ENCODE measurements at regions not wholly inside any gene's neighbourhood (a gene's known extent, or its start where the extent isn't known, plus 50 kb on each side); places are given as distances from the start of the nearest gene placed in this dataset.
"Not testable (repeated sequence)": the region's sequence is repeated elsewhere in the genome, so short reads cannot be mapped to it uniquely, and the experiment has no call there.

GRCh38 chr4:79850626-79851025 is 222.4 kb downstream of the ANTXR2 start:
- H3K4me1 Mint-ChIP-seq (ENCODE audit: low read depth) = no peaks in the 10 kb centered on the region
- H3K27ac Mint-ChIP-seq = no peak overlapping the region
- no peak for DNase-seq (ENCODE audit: low spot score)
- H3K27me3 Mint-ChIP-seq (ENCODE audit: low read depth) = no peaks in the 10 kb centered on the region
- intact Hi-C loops (cut with micrococcal nuclease) = no loop called here
- no peak overlapping the region for H3K4me3 Mint-ChIP-seq (ENCODE audit: low read depth)
- no peaks in the 10 kb centered on the region for H3K9me3 Mint-ChIP-seq
- no peaks in the 10 kb centered on the region for H3K36me3 Mint-ChIP-seq (ENCODE audit: low read depth)

- Mint-ChIP-seq H3K27ac (no peak overlapping the region), H3K36me3 (ENCODE audit: low read depth) (no peaks in the 10 kb centered on the region), H3K27me3 (ENCODE audit: low read depth) (peaks cover under 1% of the 10 kb centered on the region), H3K4me1 (ENCODE audit: low read depth) (no peaks in the 10 kb centered on the region), H3K9me3 (peaks cover 12% of the 10 kb centered on the region), H3K4me3 (ENCODE audit: low read depth) (no peak overlapping the region)
- intact Hi-C loops (cut with micrococcal nuclease) = no loop called here
- DNase-seq (ENCODE audit: low spot score) = no peak
Observed at GRCh38 chr4:79848329-79848728, 224.7 kb downstream of the ANTXR2 start.

GRCh38 chr4:79847411-79847810 is 225.6 kb downstream of the ANTXR2 start:
- intact Hi-C loops (cut with micrococcal nuclease) = no loop called here
- Mint-ChIP-seq H3K27ac (no peak overlapping the region), H3K9me3 (peaks cover 18% of the 10 kb centered on the region), H3K4me3 (ENCODE audit: low read depth) (no peak overlapping the region), H3K36me3 (ENCODE audit: low read depth) (no peaks in the 10 kb centered on the region), H3K27me3 (ENCODE audit: low read depth) (peaks cover 2% of the 10 kb centered on the region), H3K4me1 (ENCODE audit: low read depth) (no peaks in the 10 kb centered on the region)
- DNase-seq (ENCODE audit: low spot score) = no peak

GRCh38 chr4:79842162-79842561 is 230.9 kb downstream of the ANTXR2 start:
- no peaks in the 10 kb centered on the region for H3K4me1 Mint-ChIP-seq (ENCODE audit: low read depth)
- intact Hi-C loops (cut with micrococcal nuclease) = no loop called here
- no peak for DNase-seq (ENCODE audit: low spot score)
- H3K36me3 Mint-ChIP-seq (ENCODE audit: low read depth) = no peaks in the 10 kb centered on the region
- H3K27me3 Mint-ChIP-seq (ENCODE audit: low read depth) = peaks cover 2% of the 10 kb centered on the region
- peaks cover 22% of the 10 kb centered on the region for H3K9me3 Mint-ChIP-seq
- H3K27ac Mint-ChIP-seq = no peak overlapping the region
- H3K4me3 Mint-ChIP-seq (ENCODE audit: low read depth) = no peak overlapping the region

- no peak overlapping the region for H3K4me3 Mint-ChIP-seq (ENCODE audit: low read depth)
- H3K27me3 Mint-ChIP-seq (ENCODE audit: low read depth) = peaks cover 16% of the 10 kb centered on the region
- intact Hi-C loops (cut with micrococcal nuclease) = loop anchor here (5.0 to 10.0 kb wide), 4 partner anchors 173 to 879 kb away; partner anchors contain the start of gene ANTXR2
- H3K27ac Mint-ChIP-seq = no peak overlapping the region
- DNase-seq (ENCODE audit: low spot score) = no peak
- H3K4me1 Mint-ChIP-seq (ENCODE audit: low read depth) = peaks cover 4% of the 10 kb centered on the region
- no peaks in the 10 kb centered on the region for H3K9me3 Mint-ChIP-seq
- H3K36me3 Mint-ChIP-seq (ENCODE audit: low read depth) = no peaks in the 10 kb centered on the region
Observed at GRCh38 chr4:79833857-79834256, 239.2 kb downstream of the ANTXR2 start.

GRCh38 chr4:79831701-79832514 is 241.1 kb downstream of the ANTXR2 start:
- Mint-ChIP-seq H3K27ac (no peak overlapping the region), H3K36me3 (ENCODE audit: low read depth) (no peaks in the 10 kb centered on the region), H3K4me1 (ENCODE audit: low read depth) (peaks cover 4% of the 10 kb centered on the region), H3K27me3 (ENCODE audit: low read depth) (peaks cover 20% of the 10 kb centered on the region), H3K4me3 (ENCODE audit: low read depth) (no peak overlapping the region), H3K9me3 (no peaks in the 10 kb centered on the region)
- DNase-seq (ENCODE audit: low spot score) = no peak
- intact Hi-C loops (cut with micrococcal nuclease) = loop anchor here (1.0 to 10.0 kb wide), 5 partner anchors 154 to 877 kb away; partner anchors contain the start of gene ANTXR2

DNA sequence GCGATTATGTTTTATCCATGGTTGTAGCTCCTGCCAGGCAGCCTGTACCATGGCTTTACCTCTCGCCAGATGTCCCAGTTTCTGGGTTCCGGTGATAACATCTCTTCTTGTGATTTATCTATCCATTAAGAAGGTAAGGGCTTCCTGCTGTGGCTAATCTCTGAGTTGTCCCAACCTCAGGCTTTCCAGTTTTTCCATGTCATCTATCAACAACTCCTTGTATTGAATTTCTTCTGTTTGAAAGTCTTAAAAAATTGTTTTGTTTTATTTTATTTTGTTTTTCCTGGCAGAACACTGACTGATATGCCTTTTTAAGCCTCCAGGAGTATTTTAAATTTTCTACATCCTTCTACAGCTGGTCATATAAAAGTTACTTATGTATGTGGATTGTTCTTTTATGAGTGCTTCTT is 241.9 kb downstream of the ANTXR2 start:
- Mint-ChIP-seq H3K4me1 (ENCODE audit: low read depth) (peaks cover 4% of the 10 kb centered on the region), H3K36me3 (ENCODE audit: low read depth) (no peaks in the 10 kb centered on the region), H3K27me3 (ENCODE audit: low read depth) (peaks cover 17% of the 10 kb centered on the region), H3K27ac (no peak overlapping the region), H3K4me3 (ENCODE audit: low read depth) (no peak overlapping the region), H3K9me3 (no peaks in the 10 kb centered on the region)
- DNase-seq (ENCODE audit: low spot score) = no peak
- intact Hi-C loops (cut with micrococcal nuclease) = loop anchor here (5.0 to 10.0 kb wide), 4 partner anchors 176 to 876 kb away; partner anchors contain the start of gene ANTXR2

- no peak overlapping the region for H3K4me3 Mint-ChIP-seq (ENCODE audit: low read depth)
- no peak for DNase-seq (ENCODE audit: low spot score)
- no peak overlapping the region for H3K27ac Mint-ChIP-seq
- no peaks in the 10 kb centered on the region for H3K9me3 Mint-ChIP-seq
- H3K36me3 Mint-ChIP-seq (ENCODE audit: low read depth) = no peaks in the 10 kb centered on the region
- H3K4me1 Mint-ChIP-seq (ENCODE audit: low read depth) = peaks cover 3% of the 10 kb centered on the region
- intact Hi-C loops (cut with micrococcal nuclease) = no loop called here
- peaks cover 12% of the 10 kb centered on the region for H3K27me3 Mint-ChIP-seq (ENCODE audit: low read depth)
Observed at GRCh38 chr4:79827283-79827682, 245.7 kb downstream of the ANTXR2 start.

DNA sequence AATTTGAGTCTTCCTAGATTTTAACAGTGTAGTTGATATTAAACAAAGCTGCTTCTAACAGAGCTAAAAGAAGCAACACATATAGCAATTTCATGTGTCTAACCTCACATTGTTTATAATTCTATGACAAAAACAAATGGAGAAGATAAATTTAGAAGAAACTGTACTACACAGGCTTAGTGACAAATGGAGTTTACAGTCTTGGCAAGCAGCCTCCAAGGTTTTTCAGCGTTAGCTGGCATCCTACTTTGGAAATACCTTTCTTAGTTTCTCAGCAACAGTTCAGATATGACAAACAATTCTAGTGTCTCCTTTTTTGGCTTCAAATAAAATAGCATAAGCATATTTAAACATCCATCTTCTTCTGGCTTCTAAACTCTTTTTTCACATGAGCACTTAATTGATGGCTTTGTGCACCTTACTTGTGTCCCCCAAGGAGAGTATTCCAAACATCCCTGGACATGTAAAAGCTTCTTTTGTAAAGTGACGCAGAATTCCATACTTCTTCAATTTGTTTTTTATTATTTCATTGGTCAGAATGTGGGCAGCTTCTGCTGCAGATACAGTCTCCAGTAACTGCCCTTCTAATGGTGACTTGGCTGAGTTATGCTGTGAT is 249.8 kb downstream of the ANTXR2 start:
- no peaks in the 10 kb centered on the region for H3K36me3 Mint-ChIP-seq (ENCODE audit: low read depth)
- H3K4me3 Mint-ChIP-seq (ENCODE audit: low read depth) = no peak overlapping the region
- no peak for DNase-seq (ENCODE audit: low spot score)
- no peak overlapping the region for H3K27ac Mint-ChIP-seq
- H3K27me3 Mint-ChIP-seq (ENCODE audit: low read depth) = peaks cover 4% of the 10 kb centered on the region
- intact Hi-C loops (cut with micrococcal nuclease) = no loop called here
- H3K9me3 Mint-ChIP-seq = no peaks in the 10 kb centered on the region
- H3K4me1 Mint-ChIP-seq (ENCODE audit: low read depth) = no peaks in the 10 kb centered on the region

GRCh38 chr4:79820427-79820826 is 252.6 kb downstream of the ANTXR2 start:
- intact Hi-C loops (cut with micrococcal nuclease) = no loop called here
- DNase-seq (ENCODE audit: low spot score) = no peak
- Mint-ChIP-seq H3K27me3 (ENCODE audit: low read depth) (peaks cover 6% of the 10 kb centered on the region), H3K9me3 (no peaks in the 10 kb centered on the region), H3K36me3 (ENCODE audit: low read depth) (no peaks in the 10 kb centered on the region), H3K4me1 (ENCODE audit: low read depth) (no peaks in the 10 kb centered on the region), H3K4me3 (ENCODE audit: low read depth) (no peak overlapping the region), H3K27ac (no peak overlapping the region)

- H3K4me3 Mint-ChIP-seq (ENCODE audit: low read depth); H3K4me1 Mint-ChIP-seq (ENCODE audit: low read depth); intact Hi-C loops (cut with micrococcal nuclease); H3K36me3 Mint-ChIP-seq (ENCODE audit: low read depth); H3K9me3 Mint-ChIP-seq; H3K27ac Mint-ChIP-seq; H3K27me3 Mint-ChIP-seq (ENCODE audit: low read depth); DNase-seq (ENCODE audit: low spot score): not testable (repeated sequence)
Observed at GRCh38 chr4:79807933-79808332, 265.1 kb downstream of the ANTXR2 start.

DNA sequence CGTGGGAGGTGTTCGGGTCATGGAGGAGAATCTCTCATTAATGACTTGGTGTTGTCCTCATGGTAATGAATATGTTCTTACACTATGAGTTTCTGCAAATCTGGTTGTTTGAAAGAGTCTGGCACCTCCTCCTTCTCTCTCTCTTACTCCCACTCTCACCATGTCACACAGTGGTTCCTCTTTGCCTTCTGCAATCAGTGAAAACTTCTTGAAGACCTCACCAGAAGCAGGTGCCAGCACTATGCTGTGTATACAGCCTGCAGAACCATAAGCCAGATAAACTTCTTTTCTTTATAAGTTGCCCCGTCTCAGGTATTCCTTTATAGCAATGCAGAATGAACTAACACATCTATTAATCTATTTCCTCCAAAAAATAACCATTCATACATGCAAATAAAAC is 275.0 kb downstream of the ANTXR2 start:
- intact Hi-C loops (cut with micrococcal nuclease) = no loop called here
- H3K27me3 Mint-ChIP-seq (ENCODE audit: low read depth) = no peaks in the 10 kb centered on the region
- H3K4me1 Mint-ChIP-seq (ENCODE audit: low read depth) = no peaks in the 10 kb centered on the region
- DNase-seq (ENCODE audit: low spot score) = no peak
- no peaks in the 10 kb centered on the region for H3K36me3 Mint-ChIP-seq (ENCODE audit: low read depth)
- H3K9me3 Mint-ChIP-seq = peaks cover 8% of the 10 kb centered on the region
- H3K27ac Mint-ChIP-seq = no peak overlapping the region
- H3K4me3 Mint-ChIP-seq (ENCODE audit: low read depth) = no peak overlapping the region

DNA sequence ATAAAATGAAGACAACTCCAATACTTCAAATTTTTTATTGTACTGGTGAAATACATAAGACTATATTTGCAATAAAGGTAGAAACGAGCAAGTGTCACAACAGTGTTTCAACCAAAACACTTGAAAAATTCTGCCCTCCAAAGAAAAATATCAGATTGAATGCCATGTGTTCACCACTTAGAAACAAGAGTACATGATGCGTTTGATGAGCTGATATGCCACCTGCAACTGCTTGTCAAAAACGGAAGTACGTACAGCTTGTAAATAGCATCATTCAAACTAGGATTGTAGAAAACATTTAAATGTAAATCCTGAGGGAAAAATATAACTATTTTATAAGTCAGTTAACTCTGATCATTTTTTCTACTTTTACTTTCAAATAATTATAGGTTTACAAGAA is 276.1 kb downstream of the ANTXR2 start:
- DNase-seq (ENCODE audit: low spot score) = no peak

More for the DNA sequence above, 276.1 kb downstream of the ANTXR2 start:
- Mint-ChIP-seq H3K27ac (no peak overlapping the region), H3K4me1 (ENCODE audit: low read depth) (no peaks in the 10 kb centered on the region), H3K9me3 (peaks cover 9% of the 10 kb centered on the region), H3K27me3 (ENCODE audit: low read depth) (no peaks in the 10 kb centered on the region), H3K36me3 (ENCODE audit: low read depth) (no peaks in the 10 kb centered on the region), H3K4me3 (ENCODE audit: low read depth) (no peak overlapping the region)
- intact Hi-C loops (cut with micrococcal nuclease) = no loop called here

All from activated T-helper 2 cell treated with anti-CD3 and anti-CD28 coated beads, Interferon-gamma antibody, Interleukin-2, Interleukin-4, amounts not matched to agents 10 μg/mL and 5 μg/mL and 100 μg/mL, durations not matched to agents 14 hours and 24 hours and 36 hours (primary cell).